Globus pallidus (tissue), 1 donor: ENCODE measurements at regions not wholly inside any gene's neighbourhood (a gene's known extent, or its start where the extent isn't known, plus 50 kb on each side); places are given as distances from the start of the nearest gene placed in this dataset.
"Not testable (repeated sequence)": the region's sequence is repeated elsewhere in the genome, so short reads cannot be mapped to it uniquely, and the experiment has no call there.

Experiments used
- DNase-seq: peaks from one replicate; pipeline ENCODE4 v3.0.0-alpha.2; 2015; ENCODE audit warnings: low spot score

- DNase-seq, result no peak
These were observed 1729.7 kb downstream of the PCDH9 start for GRCh38 chr13:65500481-65500880.

- DNase-seq, result no peak
These were observed 1730.9 kb downstream of the PCDH9 start for GRCh38 chr13:65499256-65499655.

GRCh38 chr13:65497265-65497664 lies 1732.9 kb downstream of the PCDH9 start:
- no peak for DNase-seq

GRCh38 chr13:65490725-65491124 lies 1739.4 kb downstream of the PCDH9 start:
- DNase-seq, result not testable (repeated sequence)

GRCh38 chr13:65488606-65489005 lies 1741.5 kb downstream of the PCDH9 start:
- no peak for DNase-seq

- DNase-seq, result no peak
These were observed 1750.4 kb downstream of the PCDH9 start for GRCh38 chr13:65479692-65480091.

GRCh38 chr13:65473196-65473595 lies 1756.9 kb downstream of the PCDH9 start:
- DNase-seq, result no peak

GRCh38 chr13:65472336-65472735 lies 1757.8 kb downstream of the PCDH9 start:
- no peak for DNase-seq

GRCh38 chr13:65470781-65471180 lies 1759.4 kb downstream of the PCDH9 start:
- no peak for DNase-seq

- DNase-seq, result no peak
These were observed 1761.5 kb downstream of the PCDH9 start for GRCh38 chr13:65468628-65469027.

GRCh38 chr13:65461590-65461989 lies 1768.5 kb downstream of the PCDH9 start:
- no peak for DNase-seq

- no peak for DNase-seq
These were observed 1770.0 kb downstream of the PCDH9 start for GRCh38 chr13:65460136-65460535.

- no peak for DNase-seq
These were observed 1773.8 kb downstream of the PCDH9 start for GRCh38 chr13:65456150-65456912.

- DNase-seq, result no peak
These were observed 1775.7 kb downstream of the PCDH9 start for GRCh38 chr13:65454403-65454802.

- DNase-seq, result no peak
These were observed 1776.2 kb downstream of the PCDH9 start for GRCh38 chr13:65453982-65454381.

GRCh38 chr13:65445340-65445739 lies 1784.8 kb downstream of the PCDH9 start:
- DNase-seq, result no peak

- DNase-seq, result no peak
These were observed 1794.5 kb downstream of the PCDH9 start for GRCh38 chr13:65435590-65435989.

GRCh38 chr13:65417953-65418352 lies 1812.2 kb downstream of the PCDH9 start:
- DNase-seq, result no peak

- no peak for DNase-seq
These were observed 1813.4 kb downstream of the PCDH9 start for GRCh38 chr13:65416784-65417183.

GRCh38 chr13:65414187-65414586 lies 1815.9 kb downstream of the PCDH9 start:
- no peak for DNase-seq

GRCh38 chr13:65411521-65411920 lies 1818.6 kb downstream of the PCDH9 start:
- DNase-seq, result no peak

GRCh38 chr13:65410791-65411190 lies 1819.3 kb downstream of the PCDH9 start:
- no peak for DNase-seq

GRCh38 chr13:65401315-65401714 lies 1828.8 kb downstream of the PCDH9 start:
- DNase-seq, result no peak

- DNase-seq, result no peak
These were observed 1829.4 kb downstream of the PCDH9 start for GRCh38 chr13:65400702-65401101.
